ENCODE measurements at regions not wholly inside any gene's neighbourhood (a gene's known extent, or its start where the extent isn't known, plus 50 kb on each side); places are given as distances from the start of the nearest gene placed in this dataset.
"Not testable (repeated sequence)": the region's sequence is repeated elsewhere in the genome, so short reads cannot be mapped to it uniquely, and the experiment has no call there.

DNA sequence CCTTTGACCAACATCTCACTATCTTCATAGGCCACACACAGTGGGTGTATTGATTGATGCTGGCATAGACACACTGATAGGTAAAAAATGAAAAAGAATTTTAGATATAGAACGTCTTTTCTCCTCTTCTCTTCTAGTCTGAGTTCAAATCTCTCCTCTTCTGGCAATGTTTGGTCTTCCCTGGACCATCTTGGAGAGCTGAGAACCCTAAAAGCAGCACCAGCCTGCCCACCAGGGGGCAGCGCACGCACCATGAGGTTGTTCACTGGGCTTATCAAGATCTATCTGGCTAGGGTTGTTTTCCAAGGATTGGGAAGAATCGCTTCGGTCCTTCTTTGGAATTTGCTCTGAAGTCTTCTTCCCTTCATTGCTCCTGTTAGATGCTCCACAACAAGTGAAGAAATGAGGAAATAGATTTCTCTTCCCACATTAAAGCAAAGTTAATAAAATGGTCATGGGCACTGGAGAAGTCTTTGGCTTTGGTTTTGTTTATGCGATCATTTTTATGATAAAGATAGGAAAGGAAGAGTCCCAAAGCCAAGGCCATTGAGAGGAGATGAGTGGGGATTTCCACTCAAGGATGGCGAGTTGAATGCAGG, 104.0 kb upstream of the OLIG2 start:
- peaks cover 0 to 9% (median 0%) of the 10 kb centered on the region in 10 experiments; a peak in 2 of 20 replicates for H3K4me1 ChIP-seq
- H3K9ac ChIP-seq = no peak overlapping the region

DNA sequence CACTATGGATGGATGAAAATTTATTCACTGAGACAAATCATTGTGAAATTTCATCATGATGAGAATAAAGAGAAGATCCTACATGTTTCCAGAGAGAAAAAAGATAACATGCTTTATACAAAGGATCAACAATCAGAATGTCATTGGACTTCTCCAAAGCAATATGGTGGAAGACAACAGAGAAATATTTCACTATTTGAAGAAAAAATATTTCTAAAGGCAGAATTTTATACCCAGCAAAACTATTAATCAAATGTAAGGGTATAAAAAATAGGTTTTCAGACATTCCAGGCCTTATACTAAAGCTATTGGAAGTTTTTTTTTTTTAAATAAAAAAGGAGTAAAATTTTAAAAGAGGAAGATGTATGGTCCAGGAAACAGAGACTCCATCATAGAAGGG, 100.6 kb upstream of the OLIG2 start:
- H3K4me1 ChIP-seq = no peaks in the 10 kb centered on the region
- H3K4me3 ChIP-seq = no peak overlapping the region
- H3K4me2 ChIP-seq = no peak overlapping the region
- H3K9me3 ChIP-seq (replicated peaks in 1 of 11) = peaks cover 44 to 74% (median 54%) of the 10 kb centered on the region in 11 experiments
- H3K9ac ChIP-seq = no peak overlapping the region
- H3K36me3 ChIP-seq = no peaks in the 10 kb centered on the region
- no peak overlapping the region for H3K27ac ChIP-seq
- TF ChIP-seq Cebpa-rat (IDR thresholded peaks at IDR 0.05) = no peak
- no peaks in the 10 kb centered on the region for H3K27me3 ChIP-seq
- no peaks in the 10 kb centered on the region for H4K20me1 ChIP-seq

More for the DNA sequence above, 104.0 kb upstream of the OLIG2 start:
- peaks cover 32 to 52% (median 44%) of the 10 kb centered on the region in 11 experiments for H3K9me3 ChIP-seq (replicated peaks in 1 of 11)
- TF ChIP-seq Cebpa-rat (IDR thresholded peaks at IDR 0.05) = no peak
- H3K27me3 ChIP-seq = no peaks in the 10 kb centered on the region
- H3K27ac ChIP-seq = no peak overlapping the region
- no peak overlapping the region for H3K4me3 ChIP-seq
- H3K36me3 ChIP-seq = no peaks in the 10 kb centered on the region
- H4K20me1 ChIP-seq = no peaks in the 10 kb centered on the region
- no peak overlapping the region for H3K4me2 ChIP-seq

DNA sequence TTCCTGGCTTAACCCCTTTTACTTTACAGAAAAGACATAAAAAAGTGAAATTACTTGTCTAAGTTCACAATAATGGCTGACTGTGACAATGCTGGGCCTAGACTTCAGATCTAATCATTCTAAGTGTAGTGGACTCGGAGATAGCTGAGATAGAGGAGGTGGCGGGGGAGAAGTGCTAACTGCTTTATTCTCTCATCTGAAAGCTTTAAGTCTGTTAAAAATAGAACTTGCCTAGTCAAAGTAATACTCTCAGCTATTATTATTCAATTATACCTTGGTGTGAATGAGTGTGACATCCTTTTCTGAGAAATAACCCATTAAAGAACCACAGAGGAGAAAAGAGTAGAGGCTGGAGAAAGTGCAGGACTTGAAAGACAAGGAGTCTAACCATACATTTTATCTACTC, 96.1 kb upstream of the OLIG2 start:
- Histone ChIP-seq H4K20me1 (no peaks in the 10 kb centered on the region), H3K4me3 (no peak overlapping the region), H3K4me2 (no peak overlapping the region), H3K9me3 (replicated peaks in 1 of 11) (peaks cover 29 to 46% (median 34%) of the 10 kb centered on the region in 11 experiments), H3K27ac (no peak overlapping the region), H3K4me1 (peaks cover 14 to 19% (median 17%) of the 10 kb centered on the region in 10 experiments), H3K27me3 (no peaks in the 10 kb centered on the region), H3K36me3 (no peaks in the 10 kb centered on the region), H3K9ac (no peak overlapping the region)
- TF ChIP-seq Cebpa-rat (IDR thresholded peaks at IDR 0.05) = no peak

- Histone ChIP-seq H3K36me3 (no peaks in the 10 kb centered on the region), H3K4me2 (no peak overlapping the region), H3K4me3 (no peak overlapping the region), H3K27me3 (no peaks in the 10 kb centered on the region), H4K20me1 (no peaks in the 10 kb centered on the region), H3K9ac (no peak overlapping the region), H3K27ac (no peak overlapping the region), H3K9me3 (replicated peaks in 1 of 11) (peaks cover 18 to 35% (median 23%) of the 10 kb centered on the region in 11 experiments), H3K4me1 (peaks cover 14 to 19% (median 17%) of the 10 kb centered on the region in 10 experiments)
- no peak for TF ChIP-seq Cebpa-rat (IDR thresholded peaks at IDR 0.05)
Observed at GRCh38 chr21:32930673-32931072, 95.1 kb upstream of the OLIG2 start.

GRCh38 chr21:32934068-32934467, 91.7 kb upstream of the OLIG2 start:
- not testable (repeated sequence) for H3K4me2 ChIP-seq, H3K36me3 ChIP-seq, H4K20me1 ChIP-seq, H3K27ac ChIP-seq, H3K27me3 ChIP-seq, H3K9ac ChIP-seq, H3K4me3 ChIP-seq
- peaks cover 0 to 15% (median 7%) of the 10 kb centered on the region in 11 experiments; a peak in 9 of 22 replicates for H3K9me3 ChIP-seq (replicated peaks in 1 of 11)
- peaks cover 14 to 19% (median 17%) of the 10 kb centered on the region in 10 experiments for H3K4me1 ChIP-seq

DNA sequence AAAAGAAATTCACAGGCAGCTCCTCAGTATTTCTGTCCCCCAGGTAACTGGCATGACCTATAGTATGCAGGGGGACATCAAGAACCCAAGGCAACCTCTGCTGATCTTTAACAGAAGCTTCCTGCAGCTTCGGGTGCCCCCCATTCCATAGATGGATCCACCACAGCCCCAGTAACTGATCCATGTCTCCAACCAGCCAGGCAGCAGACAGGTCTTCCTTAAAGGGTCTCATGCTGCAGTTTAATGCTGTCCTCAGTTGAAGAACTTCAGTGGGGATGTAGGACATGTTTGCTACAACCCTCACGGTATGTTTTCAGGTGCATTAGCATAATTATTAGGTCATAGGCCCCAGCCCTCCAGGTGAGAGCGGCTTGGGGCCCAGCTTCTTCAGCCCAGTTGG, 90.9 kb upstream of the OLIG2 start:
- Histone ChIP-seq H4K20me1 (no peaks in the 10 kb centered on the region), H3K27ac (no peak overlapping the region), H3K4me2 (no peak overlapping the region), H3K9ac (no peak overlapping the region), H3K27me3 (no peaks in the 10 kb centered on the region), H3K9me3 (replicated peaks in 1 of 11) (peaks cover 0 to 15% (median 4%) of the 10 kb centered on the region in 11 experiments; a peak in 8 of 22 replicates), H3K36me3 (no peaks in the 10 kb centered on the region), H3K4me1 (peaks cover 14 to 19% (median 17%) of the 10 kb centered on the region in 10 experiments), H3K4me3 (no peak overlapping the region)
- no peak for TF ChIP-seq Cebpa-rat (IDR thresholded peaks at IDR 0.05)

- H3K4me3 ChIP-seq = no peak overlapping the region
- peaks cover 0 to 13% (median 6%) of the 10 kb centered on the region in 10 experiments; a peak in 10 of 20 replicates for H3K4me1 ChIP-seq
- no peaks in the 10 kb centered on the region for H3K27me3 ChIP-seq
- H3K27ac ChIP-seq = no peak overlapping the region
- no peak overlapping the region for H3K9ac ChIP-seq
- peak overlapping the region in 10 of 11 experiments; percentile 5 to 56 (median 35); a peak in 12 of 22 replicates for H3K4me2 ChIP-seq
- no peak for TF ChIP-seq Cebpa-rat (IDR thresholded peaks at IDR 0.05)
- no peaks in the 10 kb centered on the region for H4K20me1 ChIP-seq
- no peaks in the 10 kb centered on the region for H3K36me3 ChIP-seq
- peaks cover 0 to 15% (median 0%) of the 10 kb centered on the region in 11 experiments; a peak in 6 of 22 replicates for H3K9me3 ChIP-seq (replicated peaks in 1 of 11)
Observed at GRCh38 chr21:32940079-32941014, 85.4 kb upstream of the OLIG2 start.

DNA sequence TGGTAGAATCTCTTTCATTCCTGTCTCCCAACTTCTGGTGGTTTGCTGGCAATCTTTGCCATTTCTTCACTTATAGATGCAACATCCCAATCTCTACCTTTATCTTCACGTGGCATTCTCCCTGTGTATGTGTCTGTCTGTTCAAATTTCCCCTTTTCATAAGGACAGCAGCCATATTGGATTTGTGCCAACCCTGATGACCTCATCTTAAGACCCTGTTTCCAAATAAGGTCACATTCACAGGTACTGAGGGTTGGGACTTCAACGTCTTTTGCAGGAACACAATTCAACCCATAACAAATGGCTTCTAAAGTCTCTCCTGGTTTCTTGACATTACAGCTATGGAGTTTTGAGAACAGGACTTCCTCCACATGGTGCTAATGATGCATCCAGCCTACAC, 84.5 kb upstream of the OLIG2 start:
- no peaks in the 10 kb centered on the region for H4K20me1 ChIP-seq
- TF ChIP-seq Cebpa-rat (IDR thresholded peaks at IDR 0.05) = no peak
- H3K27me3 ChIP-seq = no peaks in the 10 kb centered on the region

GRCh38 chr21:32946654-32947053, 79.1 kb upstream of the OLIG2 start:
- no peaks in the 10 kb centered on the region for H4K20me1 ChIP-seq
- no peaks in the 10 kb centered on the region for H3K27me3 ChIP-seq
- no peak overlapping the region for H3K4me3 ChIP-seq
- no peak overlapping the region for H3K4me2 ChIP-seq
- no peak overlapping the region for H3K27ac ChIP-seq
- peaks cover 0 to 12% (median 9%) of the 10 kb centered on the region in 10 experiments; a peak in 12 of 20 replicates for H3K4me1 ChIP-seq
- no peaks in the 10 kb centered on the region; a peak in 1 of 22 replicates for H3K9me3 ChIP-seq (replicated peaks in 1 of 11)
- no peaks in the 10 kb centered on the region for H3K36me3 ChIP-seq
- no peak overlapping the region for H3K9ac ChIP-seq
- no peak for TF ChIP-seq Cebpa-rat (IDR thresholded peaks at IDR 0.05)

More for the DNA sequence above, 84.5 kb upstream of the OLIG2 start:
- Histone ChIP-seq H3K36me3 (no peaks in the 10 kb centered on the region), H3K27ac (no peak overlapping the region), H3K4me3 (no peak overlapping the region), H3K9ac (no peak overlapping the region), H3K4me2 (peak overlapping the region in 1 of 11 experiments; percentile 56; a peak in 1 of 22 replicates), H3K4me1 (peaks cover 0 to 13% (median 6%) of the 10 kb centered on the region in 10 experiments; a peak in 10 of 20 replicates), H3K9me3 (replicated peaks in 1 of 11) (peaks cover 0 to 15% (median 0%) of the 10 kb centered on the region in 11 experiments; a peak in 6 of 22 replicates)
